GM12878 (cell line): ENCODE measurements at regions not wholly inside any gene's neighbourhood (a gene's known extent, or its start where the extent isn't known, plus 50 kb on each side); places are given as distances from the start of the nearest gene placed in this dataset.

Source experiments
- CBX5 ChIP-seq: sonication (generic); IDR thresholded peaks from 2 replicates; pipeline ENCODE4 v1.6.1; 2016; ENCODE audit warnings: low read depth, moderate library complexity, mild to moderate bottlenecking, inconsistent platforms
- CTCF ChIP-seq, 3 experiments: IDR thresholded peaks in 2 of 3; conservative IDR thresholded peaks in 1 of 3; 2 replicates each; pipeline ENCODE4 v1.5.1; 2011; ENCODE audit warnings: low read depth in 3 of 3, low read length in 3 of 3, mild to moderate bottlenecking in 3 of 3, control low read depth in 2 of 3, moderate library complexity in 2 of 3, inconsistent platforms in 1 of 3, mixed read lengths in 1 of 3; ENCODE audit not compliant: control insufficient read depth in 2 of 3, insufficient read depth in 1 of 3; ENCODE audit errors: extremely low read depth in 1 of 3
- NBN ChIP-seq: fragments of 450-650 bp; IDR thresholded peaks from 2 replicates; pipeline ENCODE4 v1.6.1; 2016
- POLR2A ChIP-seq: IDR thresholded peaks from 2 replicates; pipeline ENCODE4 v1.6.1; 2011; ENCODE audit warnings: low read depth, mild to moderate bottlenecking, low read length
- POLR2AphosphoS5 ChIP-seq: IDR thresholded peaks from 2 replicates; pipeline ENCODE4 v1.6.1; 2011; ENCODE audit warnings: mild to moderate bottlenecking, low read length, inconsistent platforms
- REST ChIP-seq: IDR thresholded peaks from 2 replicates; pipeline ENCODE4 v1.6.1; 2012; ENCODE audit warnings: mild to moderate bottlenecking, low read depth, low read length
- ZBED1 ChIP-seq: IDR thresholded peaks from 2 replicates; pipeline ENCODE4 v1.6.1; 2016; ENCODE audit warnings: borderline replicate concordance
- ZZZ3 ChIP-seq: IDR thresholded peaks from 2 replicates; pipeline ENCODE4 v1.6.1; 2011; ENCODE audit warnings: low read depth; ENCODE audit not compliant: control insufficient read depth, insufficient read length

GRCh38 chr18:72180689-72181088 lies 363.5 kb downstream of the CBLN2 start:
- no peak for TF ChIP-seq CTCF (IDR thresholded peaks at IDR 0.05 in 2 of 3, conservative IDR thresholded peaks at IDR 0.05 in 1 of 3; ENCODE audit: control insufficient read depth in 2 of 3, extremely low read depth in 1 of 3, insufficient read depth in 1 of 3, low read depth in 3 of 3, low read length in 3 of 3)
- no peak for TF ChIP-seq ZZZ3
- TF ChIP-seq NBN, result no peak
- TF ChIP-seq POLR2AphosphoS5, result no peak
- TF ChIP-seq REST, result no peak
- no peak for TF ChIP-seq CBX5
- no peak for TF ChIP-seq ZBED1
- no peak for TF ChIP-seq POLR2A
